ENCODE measurements at regions not wholly inside any gene's neighbourhood (a gene's known extent, or its start where the extent isn't known, plus 50 kb on each side); places are given as distances from the start of the nearest gene placed in this dataset.

DNA sequence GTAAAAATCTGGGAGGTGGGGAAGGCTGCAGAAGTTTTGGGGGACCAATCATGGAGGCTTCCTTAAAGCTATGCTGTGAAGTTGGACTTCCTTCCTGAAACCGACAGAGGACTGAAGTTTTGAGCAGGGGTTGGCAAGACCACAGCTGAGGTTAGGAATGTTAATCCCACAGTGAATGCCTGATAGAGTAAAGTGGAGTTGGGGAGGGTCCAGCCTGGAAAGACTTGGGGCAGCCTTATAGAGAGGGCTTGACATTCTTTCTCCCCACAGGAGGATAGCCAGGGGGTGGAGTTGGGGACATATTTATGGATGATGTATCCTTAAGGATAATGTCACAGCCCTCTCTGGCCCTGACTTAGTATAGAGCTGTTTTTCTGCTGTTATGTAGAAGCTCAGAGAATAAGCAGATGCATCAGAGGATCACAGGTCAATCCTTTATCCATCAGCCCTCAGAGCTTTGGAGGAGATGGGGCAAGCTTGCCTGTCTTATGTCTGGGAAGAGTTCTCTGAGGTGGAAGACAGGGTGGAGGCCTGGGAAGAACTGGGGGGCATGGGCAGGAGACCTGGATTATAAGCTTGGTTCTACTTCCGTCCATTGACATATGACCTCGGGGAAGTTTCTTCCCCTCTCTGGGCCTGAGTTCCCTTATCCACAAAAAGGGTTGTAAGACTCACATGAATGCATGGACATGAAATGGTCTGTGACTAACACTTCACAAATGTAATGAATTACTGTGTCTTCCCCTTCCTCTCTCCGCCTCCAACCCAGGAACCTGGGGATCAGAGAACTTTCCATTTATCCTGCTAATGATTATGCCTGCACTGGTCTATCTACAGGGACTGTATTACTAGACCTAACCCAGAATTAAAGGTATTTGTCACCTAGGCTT is 317.8 kb downstream of the MIAT start:
- no peak for DNase-seq (ENCODE audit: low read depth in 4 of 6, low spot score in 6 of 6)
- 47% methylated on average over 2 of the region's 4 CpGs for WGBS (ENCODE audit: insufficient coverage)
- Histone ChIP-seq H3K27ac (ENCODE audit: low read depth, low read length) (no peak overlapping the region), H3K27me3 (ENCODE audit: control insufficient read depth, insufficient read depth, low read length) (peaks cover 18% of the 10 kb centered on the region), H3K4me3 (ENCODE audit: low read depth, low read length) (no peak overlapping the region), H3K4me1 (ENCODE audit: control insufficient read depth, insufficient read depth, low read length) (no peaks in the 10 kb centered on the region), H3K9me3 (ENCODE audit: control insufficient read depth, insufficient read depth, low read length) (no peaks in the 10 kb centered on the region), H3K36me3 (ENCODE audit: control insufficient read depth, insufficient read depth, low read length) (no peaks in the 10 kb centered on the region)

DNA sequence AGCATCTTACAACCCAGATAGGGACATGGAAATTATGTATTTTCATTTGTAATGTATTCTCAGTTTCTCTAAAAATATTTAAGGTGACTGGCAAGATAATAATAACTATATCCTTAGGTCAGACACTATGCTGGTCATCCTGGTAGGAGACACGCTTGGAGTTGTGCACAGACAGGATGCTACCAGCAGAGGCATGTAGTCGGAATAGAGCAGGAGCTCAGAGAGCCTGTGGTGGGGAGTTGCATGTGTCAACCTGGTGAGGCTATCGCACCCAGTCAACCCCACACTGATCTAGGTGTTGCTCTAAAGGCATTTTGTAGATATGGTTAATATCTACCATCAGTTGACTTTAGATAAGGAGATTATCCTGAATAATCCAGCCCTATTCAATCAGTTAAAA is 318.5 kb downstream of the MIAT start:
- Histone ChIP-seq H3K27ac (ENCODE audit: low read depth, low read length) (no peak overlapping the region), H3K27me3 (ENCODE audit: control insufficient read depth, insufficient read depth, low read length) (peaks cover 17% of the 10 kb centered on the region), H3K4me1 (ENCODE audit: control insufficient read depth, insufficient read depth, low read length) (no peaks in the 10 kb centered on the region), H3K36me3 (ENCODE audit: control insufficient read depth, insufficient read depth, low read length) (no peaks in the 10 kb centered on the region), H3K4me3 (ENCODE audit: low read depth, low read length) (no peak overlapping the region), H3K9me3 (ENCODE audit: control insufficient read depth, insufficient read depth, low read length) (no peaks in the 10 kb centered on the region)
- DNase-seq (ENCODE audit: low read depth in 4 of 6, low spot score in 6 of 6), result no peak
- WGBS (ENCODE audit: insufficient coverage), result 69% methylated on average over 2 of the region's 3 CpGs

DNA sequence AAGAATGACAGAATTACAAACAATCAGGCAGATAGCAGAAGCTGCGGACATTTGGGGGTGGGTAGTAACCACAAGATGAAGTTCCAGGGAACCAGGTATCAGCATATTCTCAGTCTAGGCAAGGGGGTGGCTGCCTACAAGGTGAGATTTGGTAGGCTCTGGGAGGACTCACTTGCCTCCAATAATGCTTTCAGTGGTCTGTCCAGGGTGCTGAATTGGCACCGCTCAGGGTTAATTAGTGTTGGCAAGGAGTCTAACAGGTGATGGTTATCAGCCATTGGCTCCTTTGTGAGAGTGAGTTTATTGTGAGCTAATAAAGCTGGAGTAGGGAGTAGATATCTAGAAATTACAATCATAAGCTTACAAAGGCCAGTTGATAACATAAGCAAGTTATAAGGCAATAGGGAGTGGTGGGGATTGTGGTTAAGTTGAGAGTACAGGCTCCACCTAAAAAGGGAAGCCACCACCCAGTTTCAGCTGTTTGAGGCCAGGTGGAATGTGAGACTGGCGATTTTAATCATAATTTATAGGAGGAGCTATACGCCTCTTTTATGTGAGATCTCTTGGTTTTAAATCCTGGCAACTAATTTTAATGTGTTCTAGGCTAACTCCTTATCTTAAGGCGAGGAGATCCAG is 320.5 kb downstream of the MIAT start:
- 74% methylated on average over 2 of the region's 5 CpGs for WGBS (ENCODE audit: insufficient coverage)
- no peaks in the 10 kb centered on the region for H3K9me3 ChIP-seq (ENCODE audit: control insufficient read depth, insufficient read depth, low read length)
- no peak for DNase-seq (ENCODE audit: low read depth in 4 of 6, low spot score in 6 of 6)
- H3K4me1 ChIP-seq (ENCODE audit: control insufficient read depth, insufficient read depth, low read length), result peaks cover 5% of the 10 kb centered on the region
- H3K36me3 ChIP-seq (ENCODE audit: control insufficient read depth, insufficient read depth, low read length), result no peaks in the 10 kb centered on the region
- H3K27ac ChIP-seq (ENCODE audit: low read depth, low read length), result no peak overlapping the region
- H3K27me3 ChIP-seq (ENCODE audit: control insufficient read depth, insufficient read depth, low read length), result peaks cover 16% of the 10 kb centered on the region
- H3K4me3 ChIP-seq (ENCODE audit: low read depth, low read length), result no peak overlapping the region

DNA sequence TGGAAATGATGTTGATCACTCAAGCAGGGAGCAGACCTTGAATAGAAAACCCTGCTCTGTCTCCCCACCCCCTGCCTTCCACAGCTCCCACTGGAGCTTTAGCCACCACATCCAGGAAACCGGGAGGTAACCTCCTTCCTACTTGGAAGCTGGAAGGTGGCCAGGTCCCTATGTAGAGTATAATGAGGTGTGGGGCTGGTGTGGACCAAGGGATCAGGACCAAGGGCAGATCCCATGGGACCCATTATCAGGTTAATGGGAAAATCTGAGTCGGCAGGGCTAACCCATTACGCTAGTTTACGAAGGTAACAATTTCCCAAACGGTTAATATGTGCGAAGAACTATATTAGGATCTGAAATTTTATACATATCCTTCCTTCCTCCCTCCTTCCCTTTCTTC is 321.9 kb downstream of the MIAT start:
- Histone ChIP-seq H3K36me3 (ENCODE audit: control insufficient read depth, insufficient read depth, low read length) (no peaks in the 10 kb centered on the region), H3K27me3 (ENCODE audit: control insufficient read depth, insufficient read depth, low read length) (peaks cover 13% of the 10 kb centered on the region), H3K27ac (ENCODE audit: low read depth, low read length) (no peak overlapping the region), H3K4me3 (ENCODE audit: low read depth, low read length) (no peak overlapping the region), H3K9me3 (ENCODE audit: control insufficient read depth, insufficient read depth, low read length) (no peaks in the 10 kb centered on the region), H3K4me1 (ENCODE audit: control insufficient read depth, insufficient read depth, low read length) (peaks cover 5% of the 10 kb centered on the region)
- 57% methylated on average over 5 of the region's 6 CpGs for WGBS (ENCODE audit: insufficient coverage)
- DNase-seq (ENCODE audit: low read depth in 4 of 6, low spot score in 6 of 6), result no peak

DNA sequence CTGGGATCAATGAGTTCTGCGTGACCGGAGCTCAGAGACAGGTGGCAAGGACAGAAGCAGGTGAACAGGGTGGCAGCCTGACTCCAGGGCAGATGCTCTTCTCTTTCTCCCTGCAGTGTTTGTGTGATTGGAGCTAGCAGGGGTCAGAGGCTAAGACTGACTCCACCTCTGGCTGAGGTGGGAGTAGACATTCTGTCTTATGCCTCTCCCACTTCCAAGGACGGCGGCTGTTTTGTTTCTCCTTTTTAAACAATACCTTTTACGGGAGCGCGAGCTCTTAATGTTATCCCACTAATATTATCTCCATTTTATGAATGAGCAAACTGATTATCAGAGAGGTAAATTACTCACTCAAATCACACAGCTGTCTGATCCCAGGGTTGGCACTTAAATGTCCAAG is 323.7 kb downstream of the MIAT start:
- DNase-seq (ENCODE audit: low read depth in 4 of 6, low spot score in 6 of 6), result no peak
- Histone ChIP-seq H3K27me3 (ENCODE audit: control insufficient read depth, insufficient read depth, low read length) (peaks cover 9% of the 10 kb centered on the region), H3K36me3 (ENCODE audit: control insufficient read depth, insufficient read depth, low read length) (no peaks in the 10 kb centered on the region), H3K4me3 (ENCODE audit: low read depth, low read length) (no peak overlapping the region), H3K4me1 (ENCODE audit: control insufficient read depth, insufficient read depth, low read length) (peaks cover 7% of the 10 kb centered on the region), H3K9me3 (ENCODE audit: control insufficient read depth, insufficient read depth, low read length) (no peaks in the 10 kb centered on the region), H3K27ac (ENCODE audit: low read depth, low read length) (no peak overlapping the region)
- no CpG with 5 or more reads among the region's 7 CpGs for WGBS (ENCODE audit: insufficient coverage)

DNA sequence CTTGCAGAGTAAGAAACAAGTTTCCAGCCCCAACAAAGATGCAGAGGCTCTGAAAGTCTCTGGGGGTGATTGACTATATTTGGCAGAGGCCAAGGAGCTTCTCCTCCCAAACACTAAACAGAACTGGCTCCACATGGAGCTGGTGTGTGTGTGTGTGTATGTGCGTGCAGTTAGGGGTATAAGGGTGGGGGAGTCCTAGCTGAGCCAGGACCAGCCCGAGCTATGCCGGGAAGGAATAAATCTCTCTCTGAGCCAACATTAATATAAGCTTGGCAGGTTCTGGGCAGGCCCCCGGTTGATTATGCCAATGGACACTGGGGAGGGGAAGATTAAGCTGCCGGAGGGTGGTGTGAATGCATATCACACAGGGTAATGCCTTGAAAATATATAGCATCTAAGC is 324.2 kb downstream of the MIAT start:
- Histone ChIP-seq H3K27me3 (ENCODE audit: control insufficient read depth, insufficient read depth, low read length) (peaks cover 9% of the 10 kb centered on the region), H3K27ac (ENCODE audit: low read depth, low read length) (no peak overlapping the region), H3K9me3 (ENCODE audit: control insufficient read depth, insufficient read depth, low read length) (no peaks in the 10 kb centered on the region), H3K36me3 (ENCODE audit: control insufficient read depth, insufficient read depth, low read length) (no peaks in the 10 kb centered on the region), H3K4me1 (ENCODE audit: control insufficient read depth, insufficient read depth, low read length) (peaks cover 12% of the 10 kb centered on the region), H3K4me3 (ENCODE audit: low read depth, low read length) (no peak overlapping the region)
- WGBS (ENCODE audit: insufficient coverage), result 10% methylated on average over 2 of the region's 5 CpGs
- DNase-seq (ENCODE audit: low read depth in 4 of 6, low spot score in 6 of 6), result peak in 3 of 6 donors; percentile 22 to 78 (median 76)

DNA sequence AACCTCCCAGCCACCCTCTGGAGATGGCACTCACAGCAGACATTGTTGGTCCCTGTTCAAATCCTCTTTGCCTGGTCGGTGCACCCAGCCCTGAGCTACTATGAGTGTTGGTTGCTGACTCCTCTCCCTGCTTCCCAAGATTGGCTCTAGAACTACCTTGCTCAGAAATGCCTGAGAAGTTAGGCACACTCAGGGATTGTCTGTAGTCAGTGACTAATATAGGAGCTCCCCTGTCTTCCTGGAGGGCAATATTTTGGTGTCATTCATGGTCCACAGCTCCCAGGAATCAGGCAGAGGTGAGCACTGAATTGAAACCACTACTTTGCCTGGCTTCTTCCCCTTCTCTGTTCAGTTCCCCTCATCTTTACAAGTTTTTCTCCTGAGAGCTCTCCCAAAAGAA is 325.9 kb downstream of the MIAT start:
- Histone ChIP-seq H3K27me3 (ENCODE audit: control insufficient read depth, insufficient read depth, low read length) (peaks cover 9% of the 10 kb centered on the region), H3K36me3 (ENCODE audit: control insufficient read depth, insufficient read depth, low read length) (no peaks in the 10 kb centered on the region), H3K27ac (ENCODE audit: low read depth, low read length) (no peak overlapping the region), H3K9me3 (ENCODE audit: control insufficient read depth, insufficient read depth, low read length) (no peaks in the 10 kb centered on the region), H3K4me3 (ENCODE audit: low read depth, low read length) (no peak overlapping the region), H3K4me1 (ENCODE audit: control insufficient read depth, insufficient read depth, low read length) (peaks cover 18% of the 10 kb centered on the region)
- no CpG with 5 or more reads among the region's 1 CpG for WGBS (ENCODE audit: insufficient coverage)
- DNase-seq (ENCODE audit: low read depth in 4 of 6, low spot score in 6 of 6), result no peak

DNA sequence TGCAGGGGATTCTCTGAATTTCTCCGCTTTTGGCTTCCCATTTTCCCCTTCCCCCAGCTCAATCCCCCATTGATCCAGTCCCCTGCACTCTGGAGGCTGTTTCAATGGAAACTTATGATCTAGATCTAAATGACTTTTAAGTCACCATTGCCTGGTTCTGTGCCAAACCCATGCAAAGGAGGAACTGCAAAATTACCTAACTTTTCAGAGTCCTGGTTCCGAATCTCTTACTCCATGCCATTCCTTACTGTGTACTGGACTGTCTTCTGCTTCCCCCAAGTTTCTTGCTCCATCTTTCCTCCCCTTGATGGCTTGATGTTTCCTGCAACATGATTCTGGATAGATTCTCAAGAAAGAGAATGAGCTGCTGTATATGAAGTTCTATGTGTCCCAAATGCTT is 327.8 kb downstream of the MIAT start:
- WGBS (ENCODE audit: insufficient coverage), result 80% methylated on average over 2 of the region's 2 CpGs
- Histone ChIP-seq H3K27me3 (ENCODE audit: control insufficient read depth, insufficient read depth, low read length) (peaks cover 3% of the 10 kb centered on the region), H3K4me1 (ENCODE audit: control insufficient read depth, insufficient read depth, low read length) (peaks cover 18% of the 10 kb centered on the region), H3K36me3 (ENCODE audit: control insufficient read depth, insufficient read depth, low read length) (no peaks in the 10 kb centered on the region), H3K4me3 (ENCODE audit: low read depth, low read length) (no peak overlapping the region), H3K9me3 (ENCODE audit: control insufficient read depth, insufficient read depth, low read length) (no peaks in the 10 kb centered on the region), H3K27ac (ENCODE audit: low read depth, low read length) (no peak overlapping the region)
- DNase-seq (ENCODE audit: low read depth in 4 of 6, low spot score in 6 of 6), result no peak

DNA sequence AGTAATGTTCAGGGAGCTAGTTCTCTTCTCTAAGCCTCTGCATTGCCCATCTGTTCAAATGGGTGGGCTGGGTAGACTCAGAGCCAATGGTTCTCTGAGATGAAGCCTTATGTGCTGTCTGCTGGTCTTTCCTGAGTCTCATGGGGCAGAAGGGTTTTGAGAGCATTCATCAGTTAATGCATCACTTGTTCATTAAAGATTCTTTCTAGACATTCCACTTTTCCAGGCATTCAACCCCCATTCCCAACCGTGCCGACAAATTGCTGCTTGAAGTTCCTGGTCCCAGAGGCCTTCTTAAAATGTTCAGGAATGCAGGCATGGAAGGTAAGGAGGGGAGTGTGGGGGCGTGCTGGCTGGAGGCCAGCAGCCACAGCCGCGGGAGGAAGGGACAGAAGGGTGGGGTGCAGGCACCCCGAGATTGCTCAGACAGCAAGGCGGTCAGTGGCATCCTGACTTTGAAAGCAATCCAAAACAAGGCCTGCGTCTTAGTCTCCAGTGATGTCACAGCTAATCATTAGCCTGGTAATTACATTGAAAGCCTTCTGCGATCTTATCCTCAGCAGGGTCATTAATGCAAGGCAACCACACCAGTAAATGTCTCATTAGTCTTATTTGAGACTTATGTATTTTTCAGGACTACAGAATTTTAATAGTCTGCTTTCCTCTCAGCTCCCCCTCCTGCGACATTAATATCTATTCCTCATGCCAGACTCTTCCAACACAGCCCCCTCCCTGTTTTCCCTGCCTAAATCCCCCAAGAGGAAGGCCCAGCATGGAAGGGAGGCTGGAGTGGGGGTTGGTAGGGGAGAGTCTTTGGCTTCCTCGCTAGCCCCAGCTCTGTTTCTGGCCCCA is 328.8 kb downstream of the MIAT start:
- Histone ChIP-seq H3K4me1 (ENCODE audit: control insufficient read depth, insufficient read depth, low read length) (peaks cover 18% of the 10 kb centered on the region), H3K27me3 (ENCODE audit: control insufficient read depth, insufficient read depth, low read length) (no peaks in the 10 kb centered on the region), H3K4me3 (ENCODE audit: low read depth, low read length) (no peak overlapping the region), H3K36me3 (ENCODE audit: control insufficient read depth, insufficient read depth, low read length) (no peaks in the 10 kb centered on the region), H3K27ac (ENCODE audit: low read depth, low read length) (no peak overlapping the region), H3K9me3 (ENCODE audit: control insufficient read depth, insufficient read depth, low read length) (no peaks in the 10 kb centered on the region)
- peak in 3 of 6 donors; percentile 28 to 92 (median 64) for DNase-seq (ENCODE audit: low read depth in 4 of 6, low spot score in 6 of 6)
- 13% methylated on average over 6 of the region's 11 CpGs for WGBS (ENCODE audit: insufficient coverage)

All from spinal cord (tissue), 9 donors.